Lower leg skin (tissue), 4 donors: ENCODE measurements at regions not wholly inside any gene's neighbourhood (a gene's known extent, or its start where the extent isn't known, plus 50 kb on each side); places are given as distances from the start of the nearest gene placed in this dataset.

Source experiments
- DNase-seq, 2 donors: peaks; one replicate each; pipeline ENCODE4 v3.0.0-alpha.2; 2019; ENCODE audit warnings: low spot score in 2 of 2
- H3K4me3 ChIP-seq: fragments of 200-600 bp; sonication (generic); 2 replicates; pipeline ENCODE4 v1.5.1; 2017; ENCODE audit warnings: mild to moderate bottlenecking, low read depth; ENCODE audit not compliant: poor library complexity, severe bottlenecking
- CTCF ChIP-seq, 3 donors: fragments of 450-650 bp; IDR thresholded peaks; one replicate each; pipeline ENCODE4 v1.5.1; 2016; ENCODE audit warnings: antibody characterized with exemption in 3 of 3, mild to moderate bottlenecking in 3 of 3, moderate library complexity in 2 of 3
- POLR2A ChIP-seq, 2 donors: fragments of 450-650 bp; IDR thresholded peaks; one replicate each; pipeline ENCODE4 v1.6.1; 2016 to 2017; ENCODE audit warnings: antibody characterized with exemption in 2 of 2, mild to moderate bottlenecking in 1 of 2, moderate library complexity in 1 of 2
- WGBS, 2 donors: methylation state at CpG; one replicate each; pipeline ENCODE4 v1.1.5; 2018; 5-methylcytosine and 5-hydroxymethylcytosine counted together
- intact Hi-C: fragments of 100-400 bp; cut with DNase I; formaldehyde crosslinking; loops from one replicate; pipeline ENCODE4 v1.15.0; 2023; ENCODE audit warnings: low total_unique reads

GRCh38 chr18:54532962-54533361 lies 58.1 kb upstream of the DYNAP start:
- no peak for DNase-seq
- H3K4me3 ChIP-seq = no peak overlapping the region
- WGBS, 2 donors = 43 to 49% methylated on average over 1 of the region's 1 CpG
- no peak for TF ChIP-seq POLR2A (IDR thresholded peaks at IDR 0.05)
- TF ChIP-seq CTCF (IDR thresholded peaks at IDR 0.05) = no peak
- intact Hi-C loops = no loop called here
